Prostate gland (tissue), 2 donors: ENCODE measurements at regions not wholly inside any gene's neighbourhood (a gene's known extent, or its start where the extent isn't known, plus 50 kb on each side); places are given as distances from the start of the nearest gene placed in this dataset.

ENCODE experiments used
- POLR2A ChIP-seq: fragments of 450-650 bp; IDR thresholded peaks from one replicate; pipeline ENCODE4 v1.6.1; 2016; ENCODE audit warnings: antibody characterized with exemption, mild to moderate bottlenecking
- TF ChIP-seq, protein P1 (sequence below), 4 experiments: fragments of 200-600 bp in 2 of 4; fragments of 450-650 bp in 2 of 4; sonication (generic) in 2 of 4; IDR thresholded peaks; 1 replicate in 3 of 4; 2 replicates in 1 of 4; pipeline ENCODE4 v1.5.1; 2016 to 2019; ENCODE audit warnings: antibody characterized with exemption in 4 of 4, mild to moderate bottlenecking in 2 of 4, moderate library complexity in 2 of 4

DNA sequence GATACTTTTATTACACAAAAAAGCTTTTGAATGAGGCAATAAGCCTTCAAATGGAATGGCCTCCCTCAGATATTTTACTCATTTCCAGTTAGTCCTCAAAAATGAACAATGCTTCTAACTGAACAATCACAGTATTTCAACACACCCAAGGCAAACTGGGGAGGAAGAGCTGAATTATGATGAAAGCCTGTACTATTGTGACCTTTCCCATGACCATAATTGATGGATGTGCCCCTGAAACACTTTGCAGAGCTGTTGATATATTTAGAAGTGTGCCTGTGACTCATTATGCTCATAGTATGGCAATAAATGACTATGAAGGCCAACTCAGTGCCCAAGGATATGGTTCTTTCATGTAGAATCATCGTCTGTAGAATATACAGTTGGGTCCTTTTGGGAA lies 248.1 kb downstream of the AHR start:
- no peak for TF ChIP-seq POLR2A
- TF ChIP-seq, protein P1, sequence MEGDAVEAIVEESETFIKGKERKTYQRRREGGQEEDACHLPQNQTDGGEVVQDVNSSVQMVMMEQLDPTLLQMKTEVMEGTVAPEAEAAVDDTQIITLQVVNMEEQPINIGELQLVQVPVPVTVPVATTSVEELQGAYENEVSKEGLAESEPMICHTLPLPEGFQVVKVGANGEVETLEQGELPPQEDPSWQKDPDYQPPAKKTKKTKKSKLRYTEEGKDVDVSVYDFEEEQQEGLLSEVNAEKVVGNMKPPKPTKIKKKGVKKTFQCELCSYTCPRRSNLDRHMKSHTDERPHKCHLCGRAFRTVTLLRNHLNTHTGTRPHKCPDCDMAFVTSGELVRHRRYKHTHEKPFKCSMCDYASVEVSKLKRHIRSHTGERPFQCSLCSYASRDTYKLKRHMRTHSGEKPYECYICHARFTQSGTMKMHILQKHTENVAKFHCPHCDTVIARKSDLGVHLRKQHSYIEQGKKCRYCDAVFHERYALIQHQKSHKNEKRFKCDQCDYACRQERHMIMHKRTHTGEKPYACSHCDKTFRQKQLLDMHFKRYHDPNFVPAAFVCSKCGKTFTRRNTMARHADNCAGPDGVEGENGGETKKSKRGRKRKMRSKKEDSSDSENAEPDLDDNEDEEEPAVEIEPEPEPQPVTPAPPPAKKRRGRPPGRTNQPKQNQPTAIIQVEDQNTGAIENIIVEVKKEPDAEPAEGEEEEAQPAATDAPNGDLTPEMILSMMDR (IDR thresholded peaks at IDR 0.05): no peak
